ENCODE measurements at regions not wholly inside any gene's neighbourhood (a gene's known extent, or its start where the extent isn't known, plus 50 kb on each side); places are given as distances from the start of the nearest gene placed in this dataset.

DNA sequence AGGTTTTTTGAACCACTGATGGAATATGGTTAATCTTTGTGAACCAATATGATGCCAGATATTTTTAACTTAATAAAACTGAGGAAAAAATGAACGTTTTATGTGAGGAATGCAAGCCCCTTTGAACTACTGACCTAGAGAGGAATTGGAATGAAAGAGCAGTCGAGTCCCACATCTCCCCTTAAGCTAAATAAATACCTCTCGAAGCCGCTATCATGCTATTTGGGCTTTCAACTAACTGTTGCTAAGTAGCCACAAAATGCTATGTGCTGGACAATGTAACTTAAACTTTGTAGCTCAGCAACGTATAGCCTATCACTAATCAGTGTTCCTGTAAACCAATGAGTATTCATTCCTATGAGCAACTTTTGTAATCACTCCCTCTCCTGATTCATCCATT lies 1037.2 kb downstream of the SQOR start:
- Histone ChIP-seq H3K4me2 (ENCODE audit: insufficient read depth in 1 of 2, low read depth in 2 of 2, low read length in 2 of 2) (no peak overlapping the region), H2BK120ac (replicated peaks; ENCODE audit: low read depth, low read length) (no peak overlapping the region), H3K27me3 (replicated peaks in 1 of 4; ENCODE audit: control insufficient read depth in 3 of 4, extremely low read depth in 1 of 4, insufficient read depth in 3 of 4, low read length in 3 of 4) (peaks cover 0 to 1% (median 0%) of the 10 kb centered on the region in 4 experiments; a peak in 1 of 7 replicates), H3K79me2 (ENCODE audit: control insufficient read depth in 1 of 2, insufficient read depth in 2 of 2, low read length in 2 of 2) (no peaks in the 10 kb centered on the region), H4K91ac (replicated peaks; ENCODE audit: insufficient read length, low read length) (no peak overlapping the region), H3K79me1 (ENCODE audit: low read depth, low read length) (no peaks in the 10 kb centered on the region), H3K9ac (replicated peaks in 1 of 4; ENCODE audit: extremely low read depth in 1 of 4, low read depth in 3 of 4, low read length in 3 of 4) (no peak overlapping the region), H4K20me1 (replicated peaks in 1 of 2; ENCODE audit: control insufficient read depth in 1 of 2, insufficient read depth in 2 of 2, low read length in 2 of 2) (no peaks in the 10 kb centered on the region), H3K27ac (ENCODE audit: low read depth, low read length) (no peak overlapping the region), H2BK12ac (ENCODE audit: low read depth, low read length) (no peak overlapping the region), H3K14ac (ENCODE audit: insufficient read length) (no peak overlapping the region), H3K36me3 (ENCODE audit: control insufficient read depth in 2 of 4, insufficient read depth in 4 of 4, low read length in 3 of 4) (no peaks in the 10 kb centered on the region), H4K5ac (ENCODE audit: insufficient read length, low read depth, low read length) (no peak overlapping the region), H3K23ac (ENCODE audit: insufficient read length) (no peak overlapping the region), H3K23me2 (ENCODE audit: low read depth, low read length) (0 out of 2 replicates have a peak, but pooled peaks cover 2% of the 10 kb centered on the region), H3K9me3 (ENCODE audit: insufficient read depth in 2 of 2, low read depth in 1 of 2, low read length in 1 of 2) (no peaks in the 10 kb centered on the region), H3K4ac (replicated peaks; ENCODE audit: insufficient read length, low read depth, low read length) (no peak overlapping the region), H2AK5ac (ENCODE audit: low read depth, low read length) (no peak overlapping the region), H3K4me3 (ENCODE audit: extremely low read depth in 1 of 4, insufficient read depth in 2 of 4, low read depth in 3 of 4, low read length in 4 of 4) (no peak overlapping the region), H2BK15ac (ENCODE audit: low read length) (no peak overlapping the region), H3K56ac (replicated peaks; ENCODE audit: insufficient read length, low read depth, low read length) (no peak overlapping the region), H2BK5ac (ENCODE audit: low read depth, low read length) (no peak overlapping the region), H3K18ac (ENCODE audit: extremely low read depth, low read length) (no peak overlapping the region), H4K8ac (ENCODE audit: extremely low read depth, insufficient read depth, low read length) (no peak overlapping the region), H3K4me1 (replicated peaks in 1 of 4; ENCODE audit: control insufficient read depth in 3 of 4, insufficient read depth in 4 of 4, low read length in 3 of 4) (peaks cover 0 to 1% (median 0%) of the 10 kb centered on the region in 4 experiments; a peak in 1 of 7 replicates), H2AFZ (ENCODE audit: low read length) (no peak overlapping the region), H2BK20ac (ENCODE audit: low read length) (no peak overlapping the region)
- DNase-seq (ENCODE audit: low read depth in 1 of 2, low spot score in 2 of 2), result no peak
- ChIA-PET POLR2A (ENCODE audit: partially characterized antibody) (no interaction called here), CTCF (ENCODE audit: partially characterized antibody) (interaction anchor here (0.8 kb wide), 1 partner anchor 354 kb away, joined by 3 read pairs; no protein-coding TSS in a partner anchor)
- WGBS, 2 experiments (ENCODE audit: extremely low coverage in 1 of 2, insufficient coverage in 1 of 2, insufficient read length in 1 of 2, insufficient replicate concordance in 2 of 2, low coverage in 1 of 2, low lambda C conversion rate in 2 of 2, missing lambda C conversion rate in 1 of 2), result 83% methylated on average over 5 of the region's 5 CpGs; no CpG with 5 or more reads in 1 of the 2 experiments
- FAIRE-seq, result no peak
- no peak for TF ChIP-seq HDAC2 (IDR thresholded peaks at IDR 0.05; ENCODE audit: borderline replicate concordance in 1 of 2, low read depth in 2 of 2, low read length in 2 of 2)
- TF ChIP-seq TBP (IDR thresholded peaks at IDR 0.05; ENCODE audit: low read depth, low read length), result no peak
- no peak for TF ChIP-seq SIX5 (IDR thresholded peaks at IDR 0.05; ENCODE audit: low read depth, low read length)
- TF ChIP-seq TCF12 (IDR thresholded peaks at IDR 0.05; ENCODE audit: low read depth, low read length), result no peak
- TF ChIP-seq BACH1 (IDR thresholded peaks at IDR 0.05; ENCODE audit: low read length), result no peak
- TF ChIP-seq CTBP2 (IDR thresholded peaks at IDR 0.05; ENCODE audit: borderline replicate concordance, insufficient read depth, insufficient read length, low read length), result no peak
- no peak for TF ChIP-seq FOSL1 (IDR thresholded peaks at IDR 0.05; ENCODE audit: insufficient read depth, low read depth, low read length)
- no peak for TF ChIP-seq NANOG (IDR thresholded peaks at IDR 0.05; ENCODE audit: insufficient read depth, low read depth, low read length, poor library complexity, severe bottlenecking)
- TF ChIP-seq EGR1 (IDR thresholded peaks at IDR 0.05; ENCODE audit: borderline replicate concordance, low read depth, low read length), result no peak
- TF ChIP-seq, protein P1, sequence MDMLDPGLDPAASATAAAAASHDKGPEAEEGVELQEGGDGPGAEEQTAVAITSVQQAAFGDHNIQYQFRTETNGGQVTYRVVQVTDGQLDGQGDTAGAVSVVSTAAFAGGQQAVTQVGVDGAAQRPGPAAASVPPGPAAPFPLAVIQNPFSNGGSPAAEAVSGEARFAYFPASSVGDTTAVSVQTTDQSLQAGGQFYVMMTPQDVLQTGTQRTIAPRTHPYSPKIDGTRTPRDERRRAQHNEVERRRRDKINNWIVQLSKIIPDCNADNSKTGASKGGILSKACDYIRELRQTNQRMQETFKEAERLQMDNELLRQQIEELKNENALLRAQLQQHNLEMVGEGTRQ (IDR thresholded peaks at IDR 0.05; ENCODE audit: low read length), result no peak
- no peak for TF ChIP-seq MAFK (IDR thresholded peaks at IDR 0.05; ENCODE audit: low read depth, low read length)
- no peak for TF ChIP-seq ASH2L (IDR thresholded peaks at IDR 0.05; ENCODE audit: low read length)
- TF ChIP-seq E2F6 (IDR thresholded peaks at IDR 0.05), result no peak

Data from H1 (cell line).